ENCODE measurements at regions not wholly inside any gene's neighbourhood (a gene's known extent, or its start where the extent isn't known, plus 50 kb on each side); places are given as distances from the start of the nearest gene placed in this dataset.

- TF ChIP-seq ZFHX2 (tag by site-specific recombination; conservative IDR thresholded peaks at IDR 0.05) (no peak), ZNF16 (tag by site-specific recombination; IDR thresholded peaks at IDR 0.05; ENCODE audit: low read depth) (no peak)
Measured at GRCh38 chr5:104189031-104189430, 626.4 kb upstream of the NUDT12 start (continued).

DNA sequence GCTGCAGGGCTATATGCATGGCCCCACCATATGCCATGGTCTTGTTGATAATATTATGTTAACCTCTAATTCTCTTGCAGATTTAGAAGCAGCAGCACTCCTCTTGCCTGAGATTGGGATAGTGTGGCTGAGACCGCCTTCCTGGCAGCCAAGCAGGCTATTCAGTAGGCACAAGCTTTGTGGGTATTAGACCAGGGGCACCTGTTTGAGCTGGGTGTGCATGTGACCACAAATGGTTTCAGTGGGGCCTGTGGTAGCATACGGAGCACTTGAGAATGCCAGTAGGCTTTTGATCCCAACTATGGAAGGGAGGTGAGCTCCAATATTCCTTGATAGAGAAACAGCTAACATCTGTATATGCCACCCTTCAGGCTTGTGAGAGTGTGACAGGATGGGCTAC is 625.1 kb upstream of the NUDT12 start:
- CTCF ChIA-PET = interaction anchor here (0.6 kb wide), 1 partner anchor 377 kb away, joined by 3 read pairs; no protein-coding TSS in a partner anchor
- no peak overlapping the region for H3K4me3 ChIP-seq (ENCODE audit: low read depth, low read length)
- H3K36me3 ChIP-seq (ENCODE audit: control insufficient read depth in 2 of 2, insufficient read depth in 1 of 2, low read length in 2 of 2) = no peaks in the 10 kb centered on the region
- no peaks in the 10 kb centered on the region for H3K9me3 ChIP-seq (ENCODE audit: control insufficient read depth, insufficient read depth, low read depth, low read length)
- TF ChIP-seq, protein P1, sequence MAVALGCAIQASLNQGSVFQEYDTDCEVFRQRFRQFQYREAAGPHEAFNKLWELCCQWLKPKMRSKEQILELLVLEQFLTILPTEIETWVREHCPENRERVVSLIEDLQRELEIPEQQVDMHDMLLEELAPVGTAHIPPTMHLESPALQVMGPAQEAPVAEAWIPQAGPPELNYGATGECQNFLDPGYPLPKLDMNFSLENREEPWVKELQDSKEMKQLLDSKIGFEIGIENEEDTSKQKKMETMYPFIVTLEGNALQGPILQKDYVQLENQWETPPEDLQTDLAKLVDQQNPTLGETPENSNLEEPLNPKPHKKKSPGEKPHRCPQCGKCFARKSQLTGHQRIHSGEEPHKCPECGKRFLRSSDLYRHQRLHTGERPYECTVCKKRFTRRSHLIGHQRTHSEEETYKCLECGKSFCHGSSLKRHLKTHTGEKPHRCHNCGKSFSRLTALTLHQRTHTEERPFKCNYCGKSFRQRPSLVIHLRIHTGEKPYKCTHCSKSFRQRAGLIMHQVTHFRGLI (tag by site-specific recombination; IDR thresholded peaks at IDR 0.05) = no peak
- no peak for TF ChIP-seq GLI2 (tag by site-specific recombination; IDR thresholded peaks at IDR 0.05; ENCODE audit: borderline replicate concordance, low read depth)
- TF ChIP-seq ZBTB6 (tag by site-specific recombination; IDR thresholded peaks at IDR 0.05) = no peak
- no peak for TF ChIP-seq SALL2 (tag by site-specific recombination; IDR thresholded peaks at IDR 0.05; ENCODE audit: borderline replicate concordance)
- TF ChIP-seq ZNF48 (tag by site-specific recombination; IDR thresholded peaks at IDR 0.05) = no peak
- no peak for TF ChIP-seq ZNF19 (tag by site-specific recombination; IDR thresholded peaks at IDR 0.05; ENCODE audit: low read depth)
- no peak for TF ChIP-seq ZNF629 (tag by site-specific recombination; IDR thresholded peaks at IDR 0.05)
- no peak for TF ChIP-seq ZBTB17 (tag by site-specific recombination; IDR thresholded peaks at IDR 0.05)
- TF ChIP-seq ZSCAN30 (tag by site-specific recombination; IDR thresholded peaks at IDR 0.05) = no peak
- no peak for TF ChIP-seq ZBTB49 (tag by site-specific recombination; IDR thresholded peaks at IDR 0.05; ENCODE audit: low read depth)
- TF ChIP-seq ZNF624 (tag by site-specific recombination; IDR thresholded peaks at IDR 0.05) = no peak
- TF ChIP-seq ZNF341 (tag by site-specific recombination; IDR thresholded peaks at IDR 0.05; ENCODE audit: low read depth) = no peak
- TF ChIP-seq, protein P2, sequence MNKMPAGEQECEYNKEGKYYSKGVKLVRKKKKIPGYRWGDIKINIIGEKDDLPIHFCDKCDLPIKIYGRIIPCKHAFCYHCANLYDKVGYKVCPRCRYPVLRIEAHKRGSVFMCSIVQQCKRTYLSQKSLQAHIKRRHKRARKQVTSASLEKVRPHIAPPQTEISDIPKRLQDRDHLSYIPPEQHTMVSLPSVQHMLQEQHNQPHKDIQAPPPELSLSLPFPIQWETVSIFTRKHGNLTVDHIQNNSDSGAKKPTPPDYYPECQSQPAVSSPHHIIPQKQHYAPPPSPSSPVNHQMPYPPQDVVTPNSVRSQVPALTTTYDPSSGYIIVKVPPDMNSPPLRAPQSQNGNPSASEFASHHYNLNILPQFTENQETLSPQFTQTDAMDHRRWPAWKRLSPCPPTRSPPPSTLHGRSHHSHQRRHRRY (tag by site-specific recombination; IDR thresholded peaks at IDR 0.05) = no peak
- TF ChIP-seq, protein P3, sequence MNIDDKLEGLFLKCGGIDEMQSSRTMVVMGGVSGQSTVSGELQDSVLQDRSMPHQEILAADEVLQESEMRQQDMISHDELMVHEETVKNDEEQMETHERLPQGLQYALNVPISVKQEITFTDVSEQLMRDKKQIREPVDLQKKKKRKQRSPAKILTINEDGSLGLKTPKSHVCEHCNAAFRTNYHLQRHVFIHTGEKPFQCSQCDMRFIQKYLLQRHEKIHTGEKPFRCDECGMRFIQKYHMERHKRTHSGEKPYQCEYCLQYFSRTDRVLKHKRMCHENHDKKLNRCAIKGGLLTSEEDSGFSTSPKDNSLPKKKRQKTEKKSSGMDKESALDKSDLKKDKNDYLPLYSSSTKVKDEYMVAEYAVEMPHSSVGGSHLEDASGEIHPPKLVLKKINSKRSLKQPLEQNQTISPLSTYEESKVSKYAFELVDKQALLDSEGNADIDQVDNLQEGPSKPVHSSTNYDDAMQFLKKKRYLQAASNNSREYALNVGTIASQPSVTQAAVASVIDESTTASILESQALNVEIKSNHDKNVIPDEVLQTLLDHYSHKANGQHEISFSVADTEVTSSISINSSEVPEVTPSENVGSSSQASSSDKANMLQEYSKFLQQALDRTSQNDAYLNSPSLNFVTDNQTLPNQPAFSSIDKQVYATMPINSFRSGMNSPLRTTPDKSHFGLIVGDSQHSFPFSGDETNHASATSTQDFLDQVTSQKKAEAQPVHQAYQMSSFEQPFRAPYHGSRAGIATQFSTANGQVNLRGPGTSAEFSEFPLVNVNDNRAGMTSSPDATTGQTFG (tag by site-specific recombination; IDR thresholded peaks at IDR 0.05; ENCODE audit: borderline replicate concordance) = no peak
- TF ChIP-seq ZNF223 (tag by site-specific recombination; IDR thresholded peaks at IDR 0.05) = no peak
- TF ChIP-seq ZNF350 (tag by site-specific recombination; IDR thresholded peaks at IDR 0.05) = no peak
- no peak for TF ChIP-seq ZNF488 (tag by site-specific recombination; IDR thresholded peaks at IDR 0.05)
- TF ChIP-seq ZNF560 (tag by site-specific recombination; IDR thresholded peaks at IDR 0.05; ENCODE audit: borderline replicate concordance) = no peak
- no peak for TF ChIP-seq ZBTB20 (tag by site-specific recombination; IDR thresholded peaks at IDR 0.05)
- TF ChIP-seq ZNF600 (tag by site-specific recombination; IDR thresholded peaks at IDR 0.05) = no peak
- H3K27ac ChIP-seq (ENCODE audit: extremely low read depth, low read depth, low read length) = no peak overlapping the region
- POLR2A ChIA-PET = no interaction called here
- H3K4me1 ChIP-seq (ENCODE audit: control insufficient read depth, insufficient read depth, low read length) = no peaks in the 10 kb centered on the region

Data from HEK293 (cell line).